ENCODE measurements at regions not wholly inside any gene's neighbourhood (a gene's known extent, or its start where the extent isn't known, plus 50 kb on each side); places are given as distances from the start of the nearest gene placed in this dataset.

DNA sequence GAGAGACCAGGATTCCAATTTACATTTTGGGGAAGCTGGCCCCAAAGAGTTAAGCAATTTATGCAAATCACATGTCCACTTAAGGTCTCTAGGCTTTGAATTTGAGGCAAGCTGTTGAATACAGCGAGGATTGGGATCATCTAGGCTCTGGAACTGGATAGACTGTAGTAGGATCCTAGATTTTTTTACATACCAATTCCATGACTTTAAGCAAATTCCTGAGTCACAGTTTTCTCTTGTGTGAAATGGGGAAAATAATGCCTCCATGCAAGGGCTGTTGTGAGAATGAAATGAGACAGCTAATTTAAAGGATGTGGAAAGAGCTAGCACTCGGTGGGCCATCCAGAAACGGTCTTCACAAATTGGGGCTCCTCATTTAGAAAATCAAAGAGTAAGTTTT lies 103.4 kb downstream of the MINAR1 start:
- no peak for DNase-seq
- TF ChIP-seq, protein P1, sequence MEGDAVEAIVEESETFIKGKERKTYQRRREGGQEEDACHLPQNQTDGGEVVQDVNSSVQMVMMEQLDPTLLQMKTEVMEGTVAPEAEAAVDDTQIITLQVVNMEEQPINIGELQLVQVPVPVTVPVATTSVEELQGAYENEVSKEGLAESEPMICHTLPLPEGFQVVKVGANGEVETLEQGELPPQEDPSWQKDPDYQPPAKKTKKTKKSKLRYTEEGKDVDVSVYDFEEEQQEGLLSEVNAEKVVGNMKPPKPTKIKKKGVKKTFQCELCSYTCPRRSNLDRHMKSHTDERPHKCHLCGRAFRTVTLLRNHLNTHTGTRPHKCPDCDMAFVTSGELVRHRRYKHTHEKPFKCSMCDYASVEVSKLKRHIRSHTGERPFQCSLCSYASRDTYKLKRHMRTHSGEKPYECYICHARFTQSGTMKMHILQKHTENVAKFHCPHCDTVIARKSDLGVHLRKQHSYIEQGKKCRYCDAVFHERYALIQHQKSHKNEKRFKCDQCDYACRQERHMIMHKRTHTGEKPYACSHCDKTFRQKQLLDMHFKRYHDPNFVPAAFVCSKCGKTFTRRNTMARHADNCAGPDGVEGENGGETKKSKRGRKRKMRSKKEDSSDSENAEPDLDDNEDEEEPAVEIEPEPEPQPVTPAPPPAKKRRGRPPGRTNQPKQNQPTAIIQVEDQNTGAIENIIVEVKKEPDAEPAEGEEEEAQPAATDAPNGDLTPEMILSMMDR (IDR thresholded peaks at IDR 0.05 in 8 of 11, conservative IDR thresholded peaks at IDR 0.05 in 3 of 11) = no peak
- no peak for TF ChIP-seq POLR2AphosphoS5 (IDR thresholded peaks at IDR 0.05)
- no peak for TF ChIP-seq POLR2A (IDR thresholded peaks at IDR 0.05)
- Histone ChIP-seq H3K4me1 (no peaks in the 10 kb centered on the region), H3K4me3 (no peak overlapping the region), H3K36me3 (no peaks in the 10 kb centered on the region), H3K27ac (no peak overlapping the region), H3K27me3 (replicated peaks in 1 of 7) (peaks cover 0 to 7% (median 0%) of the 10 kb centered on the region in 7 donors), H3K9me3 (no peaks in the 10 kb centered on the region)
- intact Hi-C loops (cut with DNase I; ENCODE audit: low total_unique reads) = no loop called here
- WGBS, 5 donors = 76 to 86% (median 84%) methylated on average over 3 of the region's 3 CpGs

DNA sequence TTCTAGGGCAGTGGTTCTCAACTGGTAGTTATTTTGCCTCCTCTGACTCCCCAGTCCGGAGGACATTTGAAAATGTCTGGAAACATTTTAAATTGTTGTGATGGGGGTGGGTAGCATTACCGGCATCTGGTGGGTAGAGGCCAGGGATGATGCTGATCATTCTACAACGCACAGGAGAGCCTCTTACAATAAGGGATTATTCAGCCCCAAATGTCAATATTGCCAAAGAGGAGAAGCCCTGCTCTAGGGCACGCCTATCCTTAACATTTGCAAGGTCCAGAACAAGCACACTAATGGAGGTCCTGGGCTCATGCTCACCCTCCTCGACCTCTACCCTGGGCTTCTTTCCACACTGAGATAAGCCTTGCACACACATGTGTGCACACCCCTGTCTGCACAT lies 106.4 kb downstream of the MINAR1 start:
- 82 to 93% (median 86%) methylated on average over 5 of the region's 5 CpGs for WGBS, 5 donors
- Histone ChIP-seq H3K27ac (no peak overlapping the region), H3K4me3 (no peak overlapping the region), H3K4me1 (no peaks in the 10 kb centered on the region), H3K27me3 (replicated peaks in 1 of 7) (no peaks in the 10 kb centered on the region), H3K36me3 (no peaks in the 10 kb centered on the region), H3K9me3 (no peaks in the 10 kb centered on the region)
- intact Hi-C loops (cut with DNase I; ENCODE audit: low total_unique reads) = no loop called here
- no peak for DNase-seq
- no peak for TF ChIP-seq POLR2A (IDR thresholded peaks at IDR 0.05)
- TF ChIP-seq POLR2AphosphoS5 (IDR thresholded peaks at IDR 0.05) = no peak
- TF ChIP-seq, protein P1 (IDR thresholded peaks at IDR 0.05 in 8 of 11, conservative IDR thresholded peaks at IDR 0.05 in 3 of 11) = no peak

DNA sequence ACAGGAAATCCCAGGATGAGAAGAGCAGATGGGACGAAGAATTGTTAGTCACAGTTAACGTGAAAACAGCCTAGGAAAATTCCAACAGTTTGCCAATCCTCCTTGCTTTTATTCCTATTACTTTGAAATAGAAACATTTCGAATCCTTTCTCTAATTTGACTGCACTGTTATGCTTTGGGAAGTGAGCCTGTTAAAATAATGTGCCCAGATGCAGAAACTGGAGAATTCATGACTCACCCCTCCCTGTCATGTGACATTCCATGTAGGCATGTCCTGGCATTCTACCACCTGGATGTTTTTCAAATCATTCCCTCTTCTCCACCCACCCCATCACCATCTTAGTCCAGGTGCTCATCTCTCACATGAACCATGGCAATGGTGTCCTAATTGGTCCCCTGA lies 107.3 kb downstream of the MINAR1 start:
- H3K27me3 ChIP-seq (replicated peaks in 1 of 7) = no peaks in the 10 kb centered on the region
- H3K36me3 ChIP-seq = no peaks in the 10 kb centered on the region
- intact Hi-C loops (cut with DNase I; ENCODE audit: low total_unique reads) = no loop called here
- H3K4me1 ChIP-seq = no peaks in the 10 kb centered on the region
- no peak for TF ChIP-seq POLR2AphosphoS5 (IDR thresholded peaks at IDR 0.05)
- TF ChIP-seq, protein P1 (IDR thresholded peaks at IDR 0.05 in 8 of 11, conservative IDR thresholded peaks at IDR 0.05 in 3 of 11) = no peak
- no peak for TF ChIP-seq POLR2A (IDR thresholded peaks at IDR 0.05)
- DNase-seq = no peak
- WGBS, 5 donors = 76 to 88% (median 79%) methylated on average over 3 of the region's 3 CpGs
- no peaks in the 10 kb centered on the region for H3K9me3 ChIP-seq
- H3K4me3 ChIP-seq = no peak overlapping the region
- no peak overlapping the region for H3K27ac ChIP-seq

DNA sequence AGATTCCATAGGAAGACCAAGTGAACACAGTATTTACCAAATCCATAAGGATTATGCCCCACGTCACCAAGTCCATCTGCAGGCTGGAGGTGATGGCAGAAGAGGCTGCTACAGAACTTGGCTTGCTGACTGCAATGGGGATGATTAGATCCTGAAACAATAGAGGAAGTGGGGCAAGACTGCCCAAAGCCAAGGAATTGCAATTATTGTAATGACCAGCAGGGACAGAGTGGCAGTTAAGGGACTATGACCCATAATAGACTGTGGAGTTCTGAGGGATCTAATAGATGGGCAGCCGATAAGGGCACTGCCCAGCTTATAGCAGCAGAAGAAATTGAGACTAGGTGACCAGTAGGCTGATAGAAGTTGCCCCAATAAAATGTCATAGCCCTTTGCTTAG lies 108.4 kb downstream of the MINAR1 start:
- no peaks in the 10 kb centered on the region for H3K9me3 ChIP-seq
- no peak overlapping the region for H3K27ac ChIP-seq
- no peaks in the 10 kb centered on the region for H3K27me3 ChIP-seq (replicated peaks in 1 of 7)
- H3K36me3 ChIP-seq = no peaks in the 10 kb centered on the region
- intact Hi-C loops (cut with DNase I; ENCODE audit: low total_unique reads) = no loop called here
- no peak overlapping the region for H3K4me3 ChIP-seq
- TF ChIP-seq POLR2A (IDR thresholded peaks at IDR 0.05) (no peak), POLR2AphosphoS5 (IDR thresholded peaks at IDR 0.05) (no peak)
- TF ChIP-seq, protein P1 (IDR thresholded peaks at IDR 0.05 in 8 of 11, conservative IDR thresholded peaks at IDR 0.05 in 3 of 11) = no peak
- 84 to 96% (median 92%) methylated on average over 2 of the region's 2 CpGs for WGBS, 5 donors
- DNase-seq = no peak
- no peaks in the 10 kb centered on the region for H3K4me1 ChIP-seq
